WTC11 (cell line): ENCODE measurements at regions not wholly inside any gene's neighbourhood (a gene's known extent, or its start where the extent isn't known, plus 50 kb on each side); places are given as distances from the start of the nearest gene placed in this dataset.

Source experiments
- ATAC-seq: fragments of 200-7000 bp; cut with Tn5 transposase; 2 replicates; pipeline ENCODE4 v1.10.0; 2021; ENCODE audit warnings: mild to moderate bottlenecking, moderate library complexity
- CTCF ChIA-PET: fragments of 300-600 bp; sonication (Branson Sonifier 250); formaldehyde crosslinking; loops from one replicate; lab custom pipeline; 2021; ENCODE audit warnings: antibody characterized with exemption; lab: Charles Lee
- POLR2A ChIA-PET: fragments of 350-600 bp; sonication (Branson Sonifier 250); formaldehyde crosslinking; loops from one replicate; lab custom pipeline; 2021; ENCODE audit warnings: antibody characterized with exemption; lab: Charles Lee
- DNase-seq: peaks from one replicate; pipeline ENCODE4 v3.0.0; 2021; ENCODE audit warnings: low spot score
- H3K27ac Mint-ChIP-seq: 2 replicates; pipeline ENCODE4 v1.8.0; 2021; ENCODE audit warnings: mixed read lengths
- H3K27me3 Mint-ChIP-seq: 2 replicates; pipeline ENCODE4 v1.8.0; 2021; ENCODE audit warnings: low read depth, mild to moderate bottlenecking, moderate library complexity, mixed read lengths
- H3K36me3 Mint-ChIP-seq: 2 replicates; pipeline ENCODE4 v1.8.0; 2021; ENCODE audit warnings: mixed read lengths
- H3K4me1 Mint-ChIP-seq: 2 replicates; pipeline ENCODE4 v1.8.0; 2022; ENCODE audit warnings: mixed read lengths
- H3K4me3 Mint-ChIP-seq: 2 replicates; pipeline ENCODE4 v1.8.0; 2021; ENCODE audit warnings: mild to moderate bottlenecking, moderate library complexity, mixed read lengths
- H3K9me3 Mint-ChIP-seq: 2 replicates; pipeline ENCODE4 v1.8.0; 2021; ENCODE audit warnings: mixed read lengths
- ATF1 ChIP-seq: sonication (generic); formaldehyde crosslinking; IDR thresholded peaks from 2 replicates; pipeline ENCODE4 v1.8.1; 2023; ENCODE audit warnings: mild to moderate bottlenecking, moderate library complexity, missing genetic modification reagents
- CREB1 ChIP-seq: sonication (generic); formaldehyde crosslinking; IDR thresholded peaks from 2 replicates; pipeline ENCODE4 v1.8.0; 2023; ENCODE audit warnings: mild to moderate bottlenecking, missing genetic modification reagents
- E2F1 ChIP-seq: sonication (generic); formaldehyde crosslinking; IDR thresholded peaks from 2 replicates; pipeline ENCODE4 v1.8.0; 2022; ENCODE audit warnings: mild to moderate bottlenecking, missing genetic modification reagents
- FOXK1 ChIP-seq: sonication (generic); formaldehyde crosslinking; IDR thresholded peaks from 2 replicates; pipeline ENCODE4 v1.8.0; 2022; ENCODE audit warnings: mild to moderate bottlenecking, moderate library complexity, missing genetic modification reagents
- FOXP4 ChIP-seq: sonication (generic); formaldehyde crosslinking; IDR thresholded peaks from 2 replicates; pipeline ENCODE4 v1.8.0; 2022; ENCODE audit warnings: mild to moderate bottlenecking, missing genetic modification reagents
- GRHL2 ChIP-seq: fragments of 250-450 bp; sonication (Bioruptor Pico); IDR thresholded peaks from 2 replicates; pipeline ENCODE4 v1.8.0; 2022; ENCODE audit warnings: mild to moderate bottlenecking, moderate library complexity; ENCODE audit not compliant: insufficient replicate concordance, severe bottlenecking
- GTF2I ChIP-seq: fragments of 250-450 bp; sonication (Bioruptor Pico); conservative IDR thresholded peaks from 2 replicates; pipeline ENCODE4 v1.4.0; 2021; ENCODE audit warnings: mild to moderate bottlenecking
- JAZF1 ChIP-seq: fragments of 250-450 bp; sonication (Bioruptor Pico); IDR thresholded peaks from 2 replicates; pipeline ENCODE4 v1.9.0; 2021; ENCODE audit warnings: moderate library complexity, mild to moderate bottlenecking, inconsistent platforms
- NFATC4 ChIP-seq: fragments of 250-450 bp; sonication (Bioruptor Pico); IDR thresholded peaks from 2 replicates; pipeline ENCODE4 v1.9.0; 2021; ENCODE audit warnings: mild to moderate bottlenecking
- NFE2L1 ChIP-seq: sonication (generic); formaldehyde crosslinking; IDR thresholded peaks from 2 replicates; pipeline ENCODE4 v1.8.1; 2023; ENCODE audit warnings: missing genetic modification reagents
- NFYB ChIP-seq: sonication (generic); formaldehyde crosslinking; conservative IDR thresholded peaks from 2 replicates; pipeline ENCODE4 v1.8.0; 2022; ENCODE audit warnings: low read depth, missing genetic modification reagents
- NR1H2 ChIP-seq: sonication (generic); formaldehyde crosslinking; IDR thresholded peaks from 2 replicates; pipeline ENCODE4 v1.9.0; 2021; ENCODE audit warnings: mild to moderate bottlenecking, moderate library complexity, missing genetic modification reagents
- RELA ChIP-seq: sonication (generic); formaldehyde crosslinking; IDR thresholded peaks from 2 replicates; pipeline ENCODE4 v1.8.1; 2022; ENCODE audit warnings: missing genetic modification reagents, mild to moderate bottlenecking, borderline replicate concordance
- SMAD3 ChIP-seq: sonication (generic); formaldehyde crosslinking; IDR thresholded peaks from 2 replicates; pipeline ENCODE4 v1.8.0; 2022; ENCODE audit warnings: missing genetic modification reagents, mild to moderate bottlenecking, borderline replicate concordance
- SP1 ChIP-seq: sonication (generic); formaldehyde crosslinking; conservative IDR thresholded peaks from 2 replicates; pipeline ENCODE4 v1.8.1; 2022; ENCODE audit warnings: missing genetic modification reagents
- TEAD4 ChIP-seq: sonication (generic); formaldehyde crosslinking; IDR thresholded peaks from 2 replicates; pipeline ENCODE4 v1.8.0; 2022; ENCODE audit warnings: mild to moderate bottlenecking, missing genetic modification reagents
- TP53 ChIP-seq: sonication (generic); formaldehyde crosslinking; IDR thresholded peaks from 2 replicates; pipeline ENCODE4 v1.8.1; 2023; ENCODE audit warnings: mild to moderate bottlenecking, missing genetic modification reagents
- ZNF121 ChIP-seq: sonication (generic); formaldehyde crosslinking; IDR thresholded peaks from 2 replicates; pipeline ENCODE4 v1.8.0; 2023; ENCODE audit warnings: missing genetic modification reagents
- ZNF138 ChIP-seq: sonication (generic); formaldehyde crosslinking; conservative IDR thresholded peaks from 2 replicates; pipeline ENCODE4 v1.8.1; 2022; ENCODE audit warnings: mild to moderate bottlenecking, moderate library complexity, missing genetic modification reagents
- ZNF219 ChIP-seq: sonication (generic); formaldehyde crosslinking; IDR thresholded peaks from 2 replicates; pipeline ENCODE4 v1.8.0; 2023; ENCODE audit warnings: missing genetic modification reagents, mild to moderate bottlenecking, borderline replicate concordance
- ZNF416 ChIP-seq: fragments of 250-450 bp; sonication (Bioruptor Pico); IDR thresholded peaks from 2 replicates; pipeline ENCODE4 v1.9.0; 2021; ENCODE audit warnings: mild to moderate bottlenecking, inconsistent platforms
- ZNF671 ChIP-seq: fragments of 250-450 bp; sonication (Bioruptor Pico); IDR thresholded peaks from 2 replicates; pipeline ENCODE4 v1.8.0; 2021; ENCODE audit warnings: mild to moderate bottlenecking
- TF ChIP-seq, protein P1 (sequence below): sonication (generic); formaldehyde crosslinking; IDR thresholded peaks from 2 replicates; pipeline ENCODE4 v1.8.0; 2023; ENCODE audit warnings: missing genetic modification reagents, mild to moderate bottlenecking, borderline replicate concordance
- TF ChIP-seq, protein P2 (sequence below): fragments of 250-450 bp; sonication (Bioruptor Pico); IDR thresholded peaks from 2 replicates; pipeline ENCODE4 v1.9.0; 2021; ENCODE audit warnings: mild to moderate bottlenecking
- TF ChIP-seq, protein P3 (sequence below): sonication (generic); formaldehyde crosslinking; conservative IDR thresholded peaks from 2 replicates; pipeline ENCODE4 v1.8.1; 2023; ENCODE audit warnings: mild to moderate bottlenecking, low read depth, missing genetic modification reagents, moderate library complexity

DNA sequence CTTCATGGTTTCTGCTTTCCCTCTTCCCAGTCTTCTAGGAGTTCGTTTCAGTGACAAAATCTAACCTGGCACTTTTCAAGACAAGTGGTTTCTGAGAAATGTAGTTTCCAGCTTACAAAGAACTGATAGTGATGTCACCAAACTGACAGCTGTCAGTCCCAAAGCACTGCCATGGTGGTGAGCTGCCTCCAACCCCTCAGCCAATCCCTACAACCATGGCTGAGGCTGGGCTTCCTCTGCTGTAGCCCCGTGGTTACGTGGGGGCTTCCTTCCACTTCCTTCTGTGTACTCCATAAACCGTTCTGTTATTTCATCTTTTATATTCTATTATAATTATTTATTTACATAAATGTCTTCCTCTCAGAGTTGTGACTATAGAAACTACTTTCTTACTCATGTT, 198.6 kb upstream of the AGA start:
- H3K27ac Mint-ChIP-seq = no peak overlapping the region
- peaks cover 52% of the 10 kb centered on the region for H3K4me1 Mint-ChIP-seq
- ChIA-PET CTCF (no interaction called here), POLR2A (no interaction called here)
- H3K36me3 Mint-ChIP-seq = peaks cover 12% of the 10 kb centered on the region
- DNase-seq (no peak), ATAC-seq (no peak)
- no peaks in the 10 kb centered on the region for H3K27me3 Mint-ChIP-seq
- H3K9me3 Mint-ChIP-seq = peaks cover 16% of the 10 kb centered on the region
- no peak overlapping the region for H3K4me3 Mint-ChIP-seq
- TF ChIP-seq E2F1 (CRISPR knock-in tag) = no peak
- no peak for TF ChIP-seq ZNF121 (CRISPR knock-in tag)
- no peak for TF ChIP-seq GRHL2 (CRISPR knock-in tag)
- TF ChIP-seq, protein P1, sequence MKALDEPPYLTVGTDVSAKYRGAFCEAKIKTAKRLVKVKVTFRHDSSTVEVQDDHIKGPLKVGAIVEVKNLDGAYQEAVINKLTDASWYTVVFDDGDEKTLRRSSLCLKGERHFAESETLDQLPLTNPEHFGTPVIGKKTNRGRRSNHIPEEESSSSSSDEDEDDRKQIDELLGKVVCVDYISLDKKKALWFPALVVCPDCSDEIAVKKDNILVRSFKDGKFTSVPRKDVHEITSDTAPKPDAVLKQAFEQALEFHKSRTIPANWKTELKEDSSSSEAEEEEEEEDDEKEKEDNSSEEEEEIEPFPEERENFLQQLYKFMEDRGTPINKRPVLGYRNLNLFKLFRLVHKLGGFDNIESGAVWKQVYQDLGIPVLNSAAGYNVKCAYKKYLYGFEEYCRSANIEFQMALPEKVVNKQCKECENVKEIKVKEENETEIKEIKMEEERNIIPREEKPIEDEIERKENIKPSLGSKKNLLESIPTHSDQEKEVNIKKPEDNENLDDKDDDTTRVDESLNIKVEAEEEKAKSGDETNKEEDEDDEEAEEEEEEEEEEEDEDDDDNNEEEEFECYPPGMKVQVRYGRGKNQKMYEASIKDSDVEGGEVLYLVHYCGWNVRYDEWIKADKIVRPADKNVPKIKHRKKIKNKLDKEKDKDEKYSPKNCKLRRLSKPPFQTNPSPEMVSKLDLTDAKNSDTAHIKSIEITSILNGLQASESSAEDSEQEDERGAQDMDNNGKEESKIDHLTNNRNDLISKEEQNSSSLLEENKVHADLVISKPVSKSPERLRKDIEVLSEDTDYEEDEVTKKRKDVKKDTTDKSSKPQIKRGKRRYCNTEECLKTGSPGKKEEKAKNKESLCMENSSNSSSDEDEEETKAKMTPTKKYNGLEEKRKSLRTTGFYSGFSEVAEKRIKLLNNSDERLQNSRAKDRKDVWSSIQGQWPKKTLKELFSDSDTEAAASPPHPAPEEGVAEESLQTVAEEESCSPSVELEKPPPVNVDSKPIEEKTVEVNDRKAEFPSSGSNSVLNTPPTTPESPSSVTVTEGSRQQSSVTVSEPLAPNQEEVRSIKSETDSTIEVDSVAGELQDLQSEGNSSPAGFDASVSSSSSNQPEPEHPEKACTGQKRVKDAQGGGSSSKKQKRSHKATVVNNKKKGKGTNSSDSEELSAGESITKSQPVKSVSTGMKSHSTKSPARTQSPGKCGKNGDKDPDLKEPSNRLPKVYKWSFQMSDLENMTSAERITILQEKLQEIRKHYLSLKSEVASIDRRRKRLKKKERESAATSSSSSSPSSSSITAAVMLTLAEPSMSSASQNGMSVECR = no peak
- no peak for TF ChIP-seq ZNF416 (CRISPR knock-in tag)
- no peak for TF ChIP-seq RELA (CRISPR knock-in tag)
- TF ChIP-seq FOXP4 (CRISPR knock-in tag) = no peak
- no peak for TF ChIP-seq FOXK1 (CRISPR knock-in tag)
- TF ChIP-seq, protein P2, sequence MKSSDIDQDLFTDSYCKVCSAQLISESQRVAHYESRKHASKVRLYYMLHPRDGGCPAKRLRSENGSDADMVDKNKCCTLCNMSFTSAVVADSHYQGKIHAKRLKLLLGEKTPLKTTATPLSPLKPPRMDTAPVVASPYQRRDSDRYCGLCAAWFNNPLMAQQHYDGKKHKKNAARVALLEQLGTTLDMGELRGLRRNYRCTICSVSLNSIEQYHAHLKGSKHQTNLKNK (CRISPR knock-in tag) = no peak
- no peak for TF ChIP-seq NR1H2 (CRISPR knock-in tag)
- TF ChIP-seq SP1 (CRISPR knock-in tag) = no peak
- TF ChIP-seq SMAD3 (CRISPR knock-in tag) = no peak
- TF ChIP-seq, protein P3, sequence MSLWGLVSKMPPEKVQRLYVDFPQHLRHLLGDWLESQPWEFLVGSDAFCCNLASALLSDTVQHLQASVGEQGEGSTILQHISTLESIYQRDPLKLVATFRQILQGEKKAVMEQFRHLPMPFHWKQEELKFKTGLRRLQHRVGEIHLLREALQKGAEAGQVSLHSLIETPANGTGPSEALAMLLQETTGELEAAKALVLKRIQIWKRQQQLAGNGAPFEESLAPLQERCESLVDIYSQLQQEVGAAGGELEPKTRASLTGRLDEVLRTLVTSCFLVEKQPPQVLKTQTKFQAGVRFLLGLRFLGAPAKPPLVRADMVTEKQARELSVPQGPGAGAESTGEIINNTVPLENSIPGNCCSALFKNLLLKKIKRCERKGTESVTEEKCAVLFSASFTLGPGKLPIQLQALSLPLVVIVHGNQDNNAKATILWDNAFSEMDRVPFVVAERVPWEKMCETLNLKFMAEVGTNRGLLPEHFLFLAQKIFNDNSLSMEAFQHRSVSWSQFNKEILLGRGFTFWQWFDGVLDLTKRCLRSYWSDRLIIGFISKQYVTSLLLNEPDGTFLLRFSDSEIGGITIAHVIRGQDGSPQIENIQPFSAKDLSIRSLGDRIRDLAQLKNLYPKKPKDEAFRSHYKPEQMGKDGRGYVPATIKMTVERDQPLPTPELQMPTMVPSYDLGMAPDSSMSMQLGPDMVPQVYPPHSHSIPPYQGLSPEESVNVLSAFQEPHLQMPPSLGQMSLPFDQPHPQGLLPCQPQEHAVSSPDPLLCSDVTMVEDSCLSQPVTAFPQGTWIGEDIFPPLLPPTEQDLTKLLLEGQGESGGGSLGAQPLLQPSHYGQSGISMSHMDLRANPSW (CRISPR knock-in tag) = no peak
- TF ChIP-seq JAZF1 (CRISPR knock-in tag) = no peak
- no peak for TF ChIP-seq CREB1 (CRISPR knock-in tag)
- TF ChIP-seq ZNF671 = no peak

DNA sequence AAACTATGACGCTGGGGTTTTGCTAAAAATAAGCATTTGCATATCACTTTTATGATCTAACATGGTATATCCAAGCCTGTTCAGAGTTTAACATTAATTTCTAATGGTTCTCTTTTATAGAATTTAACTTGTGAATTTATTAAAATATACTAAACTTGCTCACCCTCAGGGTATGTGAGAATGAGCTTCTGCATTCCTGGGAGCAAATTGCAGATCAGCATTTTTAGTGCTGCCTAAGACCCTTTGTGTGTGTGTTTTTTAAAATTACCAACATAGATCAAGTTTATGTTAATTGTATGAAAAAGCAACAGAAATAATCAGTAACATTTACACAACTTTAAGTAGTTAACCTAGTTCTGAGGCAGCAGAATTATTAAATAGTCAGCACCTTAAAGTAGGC, 218.0 kb upstream of the AGA start:
- ATAC-seq = no peak
- CTCF ChIA-PET = no interaction called here
- Mint-ChIP-seq H3K9me3 (peaks cover 57% of the 10 kb centered on the region), H3K4me1 (no peaks in the 10 kb centered on the region), H3K27ac (no peak overlapping the region), H3K27me3 (no peaks in the 10 kb centered on the region), H3K4me3 (no peak overlapping the region), H3K36me3 (peaks cover 48% of the 10 kb centered on the region)
- DNase-seq = no peak
- POLR2A ChIA-PET = no interaction called here
- TF ChIP-seq FOXP4 (CRISPR knock-in tag) (no peak), NFE2L1 (no peak), ZNF416 (CRISPR knock-in tag) (no peak), TP53 (CRISPR knock-in tag) (no peak), ZNF138 (no peak), NFYB (CRISPR knock-in tag) (no peak), GTF2I (CRISPR knock-in tag) (no peak), ATF1 (CRISPR knock-in tag) (no peak), TEAD4 (CRISPR knock-in tag) (no peak), NFATC4 (CRISPR knock-in tag) (no peak), ZNF219 (CRISPR knock-in tag) (no peak)
- TF ChIP-seq, protein P2 (CRISPR knock-in tag) = no peak
